Spleen (tissue), 11 donors: ENCODE measurements at regions not wholly inside any gene's neighbourhood (a gene's known extent, or its start where the extent isn't known, plus 50 kb on each side); places are given as distances from the start of the nearest gene placed in this dataset.

Experiments used
- DNase-seq: peaks from one replicate; pipeline ENCODE4 v3.0.0-alpha.2; 2020
- H3K27ac ChIP-seq, 8 donors: fragments of 200-600 bp; sonication (generic) in 7 of 8; 1 replicate in 4 of 8; 2 replicates in 4 of 8; pipeline versions ENCODE4 v1.5.0 to v1.8.0; 2016 to 2021; ENCODE audit warnings: inconsistent platforms in 4 of 8, mild to moderate bottlenecking in 4 of 8, moderate library complexity in 1 of 8
- H3K27me3 ChIP-seq, 7 donors: fragments of 200-600 bp; sonication (generic) in 6 of 7; replicated peaks in 1 of 7; 1 replicate in 4 of 7; 2 replicates in 3 of 7; pipeline versions ENCODE4 v1.5.0 to v1.8.0; 2016 to 2021; ENCODE audit warnings: inconsistent platforms in 3 of 7, mild to moderate bottlenecking in 1 of 7
- H3K36me3 ChIP-seq, 6 donors: fragments of 200-600 bp; sonication (generic) in 5 of 6; 1 replicate in 4 of 6; 2 replicates in 2 of 6; pipeline versions ENCODE4 v1.5.0 to v1.8.0; 2016 to 2021; ENCODE audit warnings: inconsistent platforms in 2 of 6
- H3K4me1 ChIP-seq, 6 donors: fragments of 200-600 bp; sonication (generic) in 5 of 6; 1 replicate in 3 of 6; 2 replicates in 3 of 6; pipeline versions ENCODE4 v1.5.0 to v1.8.0; 2016 to 2021; ENCODE audit warnings: inconsistent platforms in 3 of 6
- H3K4me3 ChIP-seq, 8 donors: fragments of 200-600 bp; sonication (generic) in 7 of 8; 1 replicate in 4 of 8; 2 replicates in 4 of 8; pipeline versions ENCODE4 v1.5.0 to v1.8.0; 2016 to 2021; ENCODE audit warnings: inconsistent platforms in 4 of 8, mild to moderate bottlenecking in 4 of 8, moderate library complexity in 2 of 8
- H3K9me3 ChIP-seq, 8 donors: fragments of 200-600 bp; sonication (generic) in 7 of 8; 1 replicate in 4 of 8; 2 replicates in 4 of 8; pipeline versions ENCODE4 v1.5.0 to v1.8.0; 2016 to 2021; ENCODE audit warnings: inconsistent platforms in 4 of 8
- POLR2A ChIP-seq, 3 donors: fragments of 450-650 bp; IDR thresholded peaks; one replicate each; pipeline ENCODE4 v1.5.1; 2017; ENCODE audit warnings: antibody characterized with exemption in 3 of 3, mild to moderate bottlenecking in 1 of 3
- POLR2AphosphoS5 ChIP-seq, 3 donors: sonication (generic); formaldehyde crosslinking; IDR thresholded peaks; one replicate each; pipeline ENCODE4 v1.5.1; 2017; ENCODE audit warnings: antibody characterized with exemption in 3 of 3
- WGBS, 5 donors: extraction: QIAGEN DNeasy Blood & Tissue Kit in 3 of 5; methylation state at CpG; one replicate each; pipeline versions ENCODE4 v1.1.5 to v1.1.7; 2013 to 2018; 5-methylcytosine and 5-hydroxymethylcytosine counted together
- intact Hi-C: fragments of 100-400 bp; cut with DNase I; formaldehyde crosslinking; loops from one replicate; pipeline ENCODE4 v1.15.0; 2023; ENCODE audit warnings: low total_unique reads
- TF ChIP-seq, protein P1 (sequence below), 11 experiments: fragments of 200-600 bp in 7 of 11; fragments of 450-650 bp in 4 of 11; sonication (generic) in 4 of 11; IDR thresholded peaks in 8 of 11; conservative IDR thresholded peaks in 3 of 11; 1 replicate in 7 of 11; 2 replicates in 4 of 11; pipeline versions ENCODE4 v1.4.0 to v1.8.0; 2016 to 2021; ENCODE audit warnings: antibody characterized with exemption in 11 of 11, inconsistent platforms in 4 of 11, mild to moderate bottlenecking in 1 of 11
- donor health status: healthy with polysubstance abuse.
- donor health status: DM: no; HTN: no; CAD: no; lungs with moderate emphysema.
- donor health status: DM: no; HTN: no; CAD: no.
- donor health status: Bipolar disorder and iron deficiency.
- donor health status: healthy.
- donor health status: DM: no; HTN: no; CAD: no.
- donor health status: DM: yes; HTN: yes; CAD: no.

DNA sequence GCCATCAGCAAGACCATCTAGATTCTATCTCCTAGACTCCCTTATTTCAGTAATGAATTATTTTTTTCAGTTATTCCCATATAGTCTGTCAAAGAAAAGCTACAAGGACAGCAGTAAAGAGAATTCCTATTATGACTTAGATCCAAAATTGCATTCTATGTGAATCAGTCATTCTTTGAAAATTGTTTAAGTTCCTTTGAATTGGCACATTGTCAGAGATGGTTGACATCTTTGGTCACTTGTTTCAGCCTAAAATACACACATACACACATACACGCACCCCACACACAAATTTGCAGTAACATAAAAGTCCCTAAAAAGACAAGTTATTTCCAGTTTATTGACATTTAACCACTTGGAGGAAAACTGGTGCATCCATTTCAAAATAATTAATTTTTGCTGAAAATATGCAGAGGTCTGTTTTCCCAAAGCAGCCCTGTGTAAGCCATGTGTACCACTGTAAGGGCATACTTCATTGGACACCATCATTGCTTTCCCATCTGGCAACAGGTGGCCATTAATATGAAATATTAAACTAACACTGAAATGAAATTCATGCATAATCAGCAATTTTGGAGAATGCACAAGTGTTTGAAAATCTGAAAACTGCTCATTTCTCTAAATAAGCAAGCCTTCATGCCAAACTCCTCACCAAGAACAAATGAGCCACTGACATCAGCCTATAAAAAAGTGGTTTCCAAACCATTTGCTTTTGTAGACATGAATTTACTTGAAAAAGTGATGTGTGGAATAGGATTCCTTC is 121.7 kb upstream of the COL1A2 start:
- intact Hi-C loops: no loop called here
- WGBS, 5 donors: 84 to 97% (median 95%) methylated on average over 1 of the region's 1 CpG
- TF ChIP-seq POLR2A (IDR thresholded peaks at IDR 0.05): no peak
- TF ChIP-seq, protein P1, sequence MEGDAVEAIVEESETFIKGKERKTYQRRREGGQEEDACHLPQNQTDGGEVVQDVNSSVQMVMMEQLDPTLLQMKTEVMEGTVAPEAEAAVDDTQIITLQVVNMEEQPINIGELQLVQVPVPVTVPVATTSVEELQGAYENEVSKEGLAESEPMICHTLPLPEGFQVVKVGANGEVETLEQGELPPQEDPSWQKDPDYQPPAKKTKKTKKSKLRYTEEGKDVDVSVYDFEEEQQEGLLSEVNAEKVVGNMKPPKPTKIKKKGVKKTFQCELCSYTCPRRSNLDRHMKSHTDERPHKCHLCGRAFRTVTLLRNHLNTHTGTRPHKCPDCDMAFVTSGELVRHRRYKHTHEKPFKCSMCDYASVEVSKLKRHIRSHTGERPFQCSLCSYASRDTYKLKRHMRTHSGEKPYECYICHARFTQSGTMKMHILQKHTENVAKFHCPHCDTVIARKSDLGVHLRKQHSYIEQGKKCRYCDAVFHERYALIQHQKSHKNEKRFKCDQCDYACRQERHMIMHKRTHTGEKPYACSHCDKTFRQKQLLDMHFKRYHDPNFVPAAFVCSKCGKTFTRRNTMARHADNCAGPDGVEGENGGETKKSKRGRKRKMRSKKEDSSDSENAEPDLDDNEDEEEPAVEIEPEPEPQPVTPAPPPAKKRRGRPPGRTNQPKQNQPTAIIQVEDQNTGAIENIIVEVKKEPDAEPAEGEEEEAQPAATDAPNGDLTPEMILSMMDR (IDR thresholded peaks at IDR 0.05 in 8 of 11, conservative IDR thresholded peaks at IDR 0.05 in 3 of 11): no peak
- no peak for TF ChIP-seq POLR2AphosphoS5 (IDR thresholded peaks at IDR 0.05)
- Histone ChIP-seq H3K9me3 (no peaks in the 10 kb centered on the region), H3K4me1 (no peaks in the 10 kb centered on the region), H3K4me3 (no peak overlapping the region), H3K27ac (no peak overlapping the region), H3K27me3 (no peaks in the 10 kb centered on the region), H3K36me3 (no peaks in the 10 kb centered on the region)
- DNase-seq: no peak

DNA sequence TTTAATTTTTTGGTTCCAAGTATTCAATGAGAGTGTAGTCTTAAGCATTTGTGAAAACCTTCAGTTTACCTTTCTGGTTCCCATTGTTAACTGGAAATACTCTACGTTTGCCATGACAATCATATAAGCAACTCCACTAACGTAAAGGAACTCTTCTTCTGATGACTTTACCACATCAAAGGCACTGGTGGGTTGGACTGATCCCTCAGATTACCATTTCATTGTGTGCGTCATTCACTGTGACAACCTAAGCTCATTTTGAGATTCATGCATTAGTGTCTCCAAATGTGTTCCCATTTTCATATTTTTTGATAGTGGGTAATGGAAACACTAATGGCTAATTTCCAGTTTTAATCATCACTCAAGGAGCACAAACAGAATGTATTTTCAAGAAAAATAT is 119.9 kb upstream of the COL1A2 start:
- no peak for DNase-seq
- Histone ChIP-seq H3K4me1 (no peaks in the 10 kb centered on the region), H3K36me3 (no peaks in the 10 kb centered on the region), H3K27ac (no peak overlapping the region), H3K4me3 (no peak overlapping the region), H3K9me3 (no peaks in the 10 kb centered on the region), H3K27me3 (no peaks in the 10 kb centered on the region)
- intact Hi-C loops: no loop called here
- TF ChIP-seq POLR2AphosphoS5 (IDR thresholded peaks at IDR 0.05) (no peak), POLR2A (IDR thresholded peaks at IDR 0.05) (no peak)
- TF ChIP-seq, protein P1 (IDR thresholded peaks at IDR 0.05 in 8 of 11, conservative IDR thresholded peaks at IDR 0.05 in 3 of 11): no peak
- WGBS, 5 donors: 67 to 79% (median 71%) methylated on average over 3 of the region's 3 CpGs

DNA sequence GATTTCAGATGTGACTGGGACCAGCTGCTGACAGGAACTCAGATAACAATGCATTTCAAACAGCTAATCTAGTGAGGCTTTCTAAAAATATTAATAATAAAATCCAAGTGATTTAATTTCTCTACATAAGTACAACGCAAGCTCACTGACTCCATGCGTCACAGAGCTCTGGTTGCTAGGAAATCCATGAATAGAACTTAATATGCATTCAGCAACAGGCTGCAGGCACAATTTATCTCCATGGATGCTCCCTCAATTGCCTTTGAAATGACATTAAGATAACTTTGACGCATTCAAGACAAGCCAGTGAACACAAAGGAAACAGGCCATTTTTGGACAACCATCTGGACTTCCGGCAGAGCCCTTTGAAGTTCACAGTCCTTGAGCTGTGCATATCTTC is 118.7 kb upstream of the COL1A2 start:
- Histone ChIP-seq H3K4me1 (no peaks in the 10 kb centered on the region), H3K27ac (no peak overlapping the region), H3K9me3 (no peaks in the 10 kb centered on the region), H3K36me3 (no peaks in the 10 kb centered on the region), H3K4me3 (no peak overlapping the region), H3K27me3 (no peaks in the 10 kb centered on the region)
- WGBS, 5 donors: 67 to 81% (median 75%) methylated on average over 4 of the region's 4 CpGs
- intact Hi-C loops: no loop called here
- TF ChIP-seq POLR2AphosphoS5 (IDR thresholded peaks at IDR 0.05): no peak
- TF ChIP-seq POLR2A (IDR thresholded peaks at IDR 0.05): no peak
- TF ChIP-seq, protein P1 (IDR thresholded peaks at IDR 0.05 in 8 of 11, conservative IDR thresholded peaks at IDR 0.05 in 3 of 11): no peak
- no peak for DNase-seq

DNA sequence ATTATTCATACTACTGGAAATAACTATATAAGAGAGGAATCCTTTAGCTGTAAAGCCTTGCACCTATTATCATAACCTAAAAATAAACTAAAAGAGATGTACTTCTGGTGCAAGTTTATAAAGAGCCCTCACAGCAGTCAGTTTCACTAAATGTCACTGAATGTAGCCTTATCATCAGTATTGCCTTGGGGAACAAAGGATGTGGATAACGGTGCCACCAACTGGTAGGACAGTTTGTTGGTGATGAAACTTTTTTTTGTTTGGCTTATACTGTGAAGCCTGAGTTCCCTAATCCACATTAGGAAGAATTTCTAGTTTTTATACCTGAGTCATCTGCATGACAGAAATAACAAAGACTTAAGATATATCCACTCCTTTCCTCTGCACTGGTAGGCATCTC is 117.9 kb upstream of the COL1A2 start:
- Histone ChIP-seq H3K27me3 (no peaks in the 10 kb centered on the region), H3K9me3 (no peaks in the 10 kb centered on the region), H3K4me3 (no peak overlapping the region), H3K36me3 (no peaks in the 10 kb centered on the region), H3K4me1 (no peaks in the 10 kb centered on the region), H3K27ac (no peak overlapping the region)
- 4 to 19% (median 13%) methylated on average over 1 of the region's 1 CpG for WGBS, 5 donors
- no peak for DNase-seq
- intact Hi-C loops: no loop called here
- no peak for TF ChIP-seq POLR2AphosphoS5 (IDR thresholded peaks at IDR 0.05)
- TF ChIP-seq, protein P1 (IDR thresholded peaks at IDR 0.05 in 8 of 11, conservative IDR thresholded peaks at IDR 0.05 in 3 of 11): peak in 5 of 11 experiments; percentile 11 to 22 (median 17)
